ENCODE measurements at regions not wholly inside any gene's neighbourhood (a gene's known extent, or its start where the extent isn't known, plus 50 kb on each side); places are given as distances from the start of the nearest gene placed in this dataset.

- no peak for TF ChIP-seq CTCF (IDR thresholded peaks at IDR 0.05; ENCODE audit: low read depth, low read length)
- TF ChIP-seq POLR2A (IDR thresholded peaks at IDR 0.05; ENCODE audit: extremely low read depth, insufficient read length), result no peak
- no peak for TF ChIP-seq MAX (IDR thresholded peaks at IDR 0.05; ENCODE audit: low read depth, low read length)
- TF ChIP-seq MYC (IDR thresholded peaks at IDR 0.05; ENCODE audit: low read depth, low read length), result no peak
Measured at GRCh38 chr2:151025816-151026215, 235.8 kb downstream of the RBM43 start.

All from NB4 (cell line).